Smooth muscle cell (in vitro differentiated cells): ENCODE measurements at regions not wholly inside any gene's neighbourhood (a gene's known extent, or its start where the extent isn't known, plus 50 kb on each side); places are given as distances from the start of the nearest gene placed in this dataset.

Experiments used
- DNase-seq: peaks from one replicate; lab custom pipeline; 2025; ENCODE audit not compliant: unreplicated experiment; lab: John Stamatoyannopoulos, UW
- H2AFZ ChIP-seq: fragments of 200-600 bp; sonication (generic); 2 replicates; pipeline ENCODE4 v1.6.0; 2016; ENCODE audit warnings: antibody characterized with exemption, low read depth, mild to moderate bottlenecking
- H3F3A ChIP-seq: fragments of 200-600 bp; sonication (generic); 2 replicates; pipeline ENCODE4 v1.6.0; 2017; ENCODE audit warnings: antibody characterized with exemption, low read depth
- H3K27ac ChIP-seq: fragments of 200-600 bp; sonication (generic); 2 replicates; pipeline ENCODE4 v1.5.1; 2016; ENCODE audit warnings: low read depth, mild to moderate bottlenecking
- H3K27me3 ChIP-seq: fragments of 200-600 bp; sonication (generic); 2 replicates; pipeline ENCODE4 v1.6.1; 2016; ENCODE audit warnings: low read depth, mild to moderate bottlenecking
- H3K36me3 ChIP-seq: fragments of 200-600 bp; sonication (generic); 2 replicates; pipeline ENCODE4 v1.5.1; 2016; ENCODE audit warnings: low read depth
- H3K4me1 ChIP-seq: fragments of 200-600 bp; sonication (generic); 2 replicates; pipeline ENCODE4 v1.5.1; 2016; ENCODE audit warnings: low read depth
- H3K4me2 ChIP-seq: fragments of 200-600 bp; sonication (generic); 2 replicates; pipeline ENCODE4 v1.6.0; 2016; ENCODE audit warnings: mild to moderate bottlenecking
- H3K4me3 ChIP-seq: fragments of 200-600 bp; sonication (generic); 2 replicates; pipeline ENCODE4 v1.5.1; 2016; ENCODE audit warnings: mild to moderate bottlenecking
- H3K79me2 ChIP-seq: fragments of 200-600 bp; sonication (generic); 2 replicates; pipeline ENCODE4 v1.6.0; 2016; ENCODE audit warnings: low read depth, mild to moderate bottlenecking
- H3K9ac ChIP-seq: fragments of 200-600 bp; sonication (generic); 2 replicates; pipeline ENCODE4 v1.6.0; 2016; ENCODE audit warnings: low read depth
- H3K9me3 ChIP-seq: fragments of 200-600 bp; sonication (generic); replicated peaks from 2 replicates; pipeline ENCODE4 v1.5.1; 2016; ENCODE audit warnings: low read depth
- H4K20me1 ChIP-seq: fragments of 200-600 bp; sonication (generic); 2 replicates; pipeline ENCODE4 v1.6.0; 2016; ENCODE audit warnings: low read depth
- WGBS: methylation state at CpG from one replicate; pipeline ENCODE4 v1.1.7; 2016; ENCODE audit warnings: low lambda C conversion rate; 5-methylcytosine and 5-hydroxymethylcytosine counted together
- TF ChIP-seq, protein P1 (sequence below): fragments of 200-600 bp; sonication (generic); IDR thresholded peaks from 2 replicates; pipeline ENCODE4 v1.5.1; 2017; ENCODE audit warnings: borderline replicate concordance, mild to moderate bottlenecking, antibody characterized with exemption; ENCODE audit not compliant: insufficient read depth, poor library complexity, severe bottlenecking

DNA sequence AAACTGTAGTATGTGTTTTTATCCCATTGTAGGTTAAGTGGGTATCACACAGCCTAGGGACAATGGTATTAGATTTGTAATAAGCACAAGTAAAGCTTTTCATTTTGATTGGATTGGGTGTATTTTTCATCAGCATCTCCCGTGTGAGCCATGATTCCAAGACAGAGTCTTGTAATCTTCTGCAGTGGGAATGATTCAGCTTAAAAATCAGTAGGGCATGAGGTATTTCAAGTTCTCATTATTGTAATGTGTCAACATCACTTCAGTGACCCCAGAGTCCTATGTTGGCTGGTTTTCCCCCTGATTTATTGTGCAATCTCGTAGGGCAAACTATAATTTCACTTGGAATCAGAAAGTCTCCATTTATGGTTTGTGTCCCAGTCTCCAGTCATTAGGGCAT is 833.2 kb upstream of the RBFOX1 start:
- Histone ChIP-seq H3K9me3 (no peaks in the 10 kb centered on the region), H3K36me3 (no peaks in the 10 kb centered on the region)
- TF ChIP-seq, protein P1, sequence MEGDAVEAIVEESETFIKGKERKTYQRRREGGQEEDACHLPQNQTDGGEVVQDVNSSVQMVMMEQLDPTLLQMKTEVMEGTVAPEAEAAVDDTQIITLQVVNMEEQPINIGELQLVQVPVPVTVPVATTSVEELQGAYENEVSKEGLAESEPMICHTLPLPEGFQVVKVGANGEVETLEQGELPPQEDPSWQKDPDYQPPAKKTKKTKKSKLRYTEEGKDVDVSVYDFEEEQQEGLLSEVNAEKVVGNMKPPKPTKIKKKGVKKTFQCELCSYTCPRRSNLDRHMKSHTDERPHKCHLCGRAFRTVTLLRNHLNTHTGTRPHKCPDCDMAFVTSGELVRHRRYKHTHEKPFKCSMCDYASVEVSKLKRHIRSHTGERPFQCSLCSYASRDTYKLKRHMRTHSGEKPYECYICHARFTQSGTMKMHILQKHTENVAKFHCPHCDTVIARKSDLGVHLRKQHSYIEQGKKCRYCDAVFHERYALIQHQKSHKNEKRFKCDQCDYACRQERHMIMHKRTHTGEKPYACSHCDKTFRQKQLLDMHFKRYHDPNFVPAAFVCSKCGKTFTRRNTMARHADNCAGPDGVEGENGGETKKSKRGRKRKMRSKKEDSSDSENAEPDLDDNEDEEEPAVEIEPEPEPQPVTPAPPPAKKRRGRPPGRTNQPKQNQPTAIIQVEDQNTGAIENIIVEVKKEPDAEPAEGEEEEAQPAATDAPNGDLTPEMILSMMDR, result no peak

DNA sequence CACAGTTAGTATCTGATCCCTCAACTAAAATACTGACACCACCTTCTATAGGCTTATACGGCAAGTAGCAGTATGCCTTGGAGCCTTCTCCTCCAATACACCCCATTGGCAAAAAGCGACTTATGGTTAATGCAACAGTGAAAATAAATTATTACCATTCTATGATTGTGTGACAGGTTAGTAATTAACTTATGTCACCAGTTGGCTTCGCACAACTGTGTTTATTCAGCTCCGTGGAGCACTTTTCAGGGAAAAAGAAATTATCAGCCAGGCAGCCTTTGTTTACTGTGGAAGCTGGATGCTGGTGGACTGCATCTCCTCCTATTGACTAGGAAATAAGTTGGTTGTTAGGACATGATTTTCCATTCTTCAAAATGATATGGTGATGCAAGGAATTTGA is 833.8 kb upstream of the RBFOX1 start:
- 87% methylated on average over 4 of the region's 4 CpGs for WGBS
- TF ChIP-seq, protein P1, result no peak

More for the DNA sequence above, 833.2 kb upstream of the RBFOX1 start:
- no peaks in the 10 kb centered on the region for H3K4me1 ChIP-seq
- H3K4me3 ChIP-seq, result no peak overlapping the region
- H3K4me2 ChIP-seq, result no peak overlapping the region
- H3K79me2 ChIP-seq, result no peaks in the 10 kb centered on the region
- H3K27ac ChIP-seq, result no peak overlapping the region
- H2AFZ ChIP-seq, result no peak overlapping the region
- no peaks in the 10 kb centered on the region for H3K27me3 ChIP-seq
- 88% methylated on average over 2 of the region's 2 CpGs for WGBS
- no peaks in the 10 kb centered on the region for H4K20me1 ChIP-seq
- no peaks in the 10 kb centered on the region for H3F3A ChIP-seq
- no peak overlapping the region for H3K9ac ChIP-seq
- no peak for DNase-seq

DNA sequence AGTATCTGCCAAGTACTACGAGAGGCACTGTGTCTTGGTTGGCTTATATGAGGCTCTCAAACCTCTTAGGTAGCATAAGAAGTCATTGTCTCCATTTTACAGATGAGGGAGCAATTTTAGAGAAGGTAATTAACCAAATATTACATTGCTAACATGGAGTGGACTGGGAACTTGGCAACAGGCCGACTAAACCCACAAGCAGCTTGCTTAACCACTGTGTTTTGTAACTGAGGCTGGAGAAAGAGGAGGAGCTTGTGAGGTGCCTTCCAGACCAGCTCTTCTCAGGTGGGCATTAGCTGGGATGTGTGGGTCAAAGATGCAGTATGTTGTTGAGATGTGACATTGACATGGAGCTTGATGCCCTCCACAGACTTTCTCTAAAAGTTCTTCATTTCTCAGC is 835.6 kb upstream of the RBFOX1 start:
- H3K79me2 ChIP-seq, result no peaks in the 10 kb centered on the region

More for the DNA sequence above, 833.8 kb upstream of the RBFOX1 start:
- no peak overlapping the region for H3K4me3 ChIP-seq
- no peaks in the 10 kb centered on the region for H3K27me3 ChIP-seq
- no peaks in the 10 kb centered on the region for H3K4me1 ChIP-seq
- H3K9me3 ChIP-seq, result no peaks in the 10 kb centered on the region
- no peak overlapping the region for H3K4me2 ChIP-seq
- no peaks in the 10 kb centered on the region for H3F3A ChIP-seq
- H3K9ac ChIP-seq, result no peak overlapping the region
- no peaks in the 10 kb centered on the region for H4K20me1 ChIP-seq
- H3K79me2 ChIP-seq, result no peaks in the 10 kb centered on the region
- no peaks in the 10 kb centered on the region for H3K36me3 ChIP-seq
- no peak overlapping the region for H3K27ac ChIP-seq
- no peak for DNase-seq
- H2AFZ ChIP-seq, result no peak overlapping the region

More for the DNA sequence above, 835.6 kb upstream of the RBFOX1 start:
- TF ChIP-seq, protein P1, result no peak
- H3K36me3 ChIP-seq, result no peaks in the 10 kb centered on the region
- H3K27me3 ChIP-seq, result no peaks in the 10 kb centered on the region
- H3K4me2 ChIP-seq, result no peak overlapping the region
- H3K27ac ChIP-seq, result no peak overlapping the region
- DNase-seq, result no peak
- H3K4me3 ChIP-seq, result no peak overlapping the region
- H3K4me1 ChIP-seq, result no peaks in the 10 kb centered on the region
- WGBS, result 73% methylated on average over 2 of the region's 2 CpGs
- H3K9ac ChIP-seq, result no peak overlapping the region
- H3K9me3 ChIP-seq, result no peaks in the 10 kb centered on the region
- H2AFZ ChIP-seq, result no peak overlapping the region
- no peaks in the 10 kb centered on the region for H3F3A ChIP-seq
- H4K20me1 ChIP-seq, result no peaks in the 10 kb centered on the region
